ENCODE measurements at regions not wholly inside any gene's neighbourhood (a gene's known extent, or its start where the extent isn't known, plus 50 kb on each side); places are given as distances from the start of the nearest gene placed in this dataset.
A peak's percentile ranks its signal among the peaks of the same experiment; 100 is the strongest.
"Not testable (repeated sequence)": the region's sequence is repeated elsewhere in the genome, so short reads cannot be mapped to it uniquely, and the experiment has no call there.

DNA sequence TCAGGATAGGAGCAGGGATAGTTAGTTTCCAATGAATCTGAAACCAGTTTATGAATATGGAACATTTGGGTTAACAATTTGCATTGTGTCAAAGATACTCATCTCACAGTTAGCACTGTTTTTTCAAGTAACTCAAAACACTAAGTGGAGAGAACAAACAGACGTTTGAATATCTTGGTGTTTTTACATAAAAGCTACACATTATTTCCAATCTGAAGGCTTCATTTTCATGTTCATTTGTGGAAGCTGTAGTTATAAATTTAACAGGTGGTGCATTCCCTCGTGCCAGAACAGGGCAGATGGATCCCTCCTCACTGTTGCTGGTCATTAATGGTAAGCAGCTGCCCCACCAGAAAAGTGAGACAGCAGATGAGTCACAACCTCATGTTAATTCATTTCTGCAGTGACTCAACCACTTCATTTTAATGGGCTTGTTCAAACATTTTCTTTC, 286.9 kb downstream of the TMX3 start:
- peak; percentile 95 for ATAC-seq

DNA sequence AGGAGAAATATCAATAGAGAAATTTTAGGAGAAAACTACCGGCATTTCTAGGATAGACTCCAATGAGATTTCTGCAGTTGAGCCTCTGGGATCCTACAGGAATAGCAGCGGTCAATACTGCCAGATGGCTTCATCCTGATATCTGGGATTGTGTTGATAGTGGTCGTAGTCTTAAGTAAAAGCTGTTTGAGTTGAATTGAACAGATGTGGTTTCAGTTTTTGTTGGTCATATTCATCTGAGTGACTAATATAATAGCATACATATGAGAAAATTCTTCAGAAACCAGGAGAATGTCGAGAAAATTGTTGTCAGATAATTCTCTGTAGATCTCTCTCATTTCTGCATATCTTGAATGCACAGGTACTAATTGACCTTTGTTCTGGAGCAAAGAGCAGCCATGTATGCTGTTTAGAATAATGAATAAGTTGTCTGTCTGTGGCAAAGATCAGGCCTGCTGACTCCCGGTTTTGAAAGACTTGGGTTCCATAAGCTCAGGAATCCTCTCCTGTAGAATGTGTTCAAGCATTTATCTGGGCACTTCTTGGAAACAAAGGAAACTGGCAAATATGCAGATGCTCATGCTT, 288.1 kb downstream of the TMX3 start:
- ATAC-seq: no peak

DNA sequence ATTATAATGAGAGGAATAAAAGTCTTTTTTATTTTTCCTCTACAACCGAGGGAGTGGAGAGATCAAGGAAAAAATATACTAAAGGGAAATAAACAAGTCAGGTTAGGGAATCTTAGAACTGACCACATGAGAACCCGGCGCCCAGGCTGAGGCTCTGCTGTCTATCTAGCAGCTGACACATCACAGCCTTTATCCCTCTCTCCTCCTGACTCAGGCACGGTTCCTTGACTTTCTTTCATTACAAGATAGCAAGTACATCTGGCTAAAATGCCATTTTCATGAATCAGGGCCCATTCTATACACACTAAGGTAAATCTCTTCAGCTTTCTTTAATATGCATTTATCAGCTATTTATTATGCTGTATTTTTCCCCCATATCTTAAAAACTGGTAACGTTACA, 296.0 kb downstream of the TMX3 start:
- no peak for ATAC-seq

DNA sequence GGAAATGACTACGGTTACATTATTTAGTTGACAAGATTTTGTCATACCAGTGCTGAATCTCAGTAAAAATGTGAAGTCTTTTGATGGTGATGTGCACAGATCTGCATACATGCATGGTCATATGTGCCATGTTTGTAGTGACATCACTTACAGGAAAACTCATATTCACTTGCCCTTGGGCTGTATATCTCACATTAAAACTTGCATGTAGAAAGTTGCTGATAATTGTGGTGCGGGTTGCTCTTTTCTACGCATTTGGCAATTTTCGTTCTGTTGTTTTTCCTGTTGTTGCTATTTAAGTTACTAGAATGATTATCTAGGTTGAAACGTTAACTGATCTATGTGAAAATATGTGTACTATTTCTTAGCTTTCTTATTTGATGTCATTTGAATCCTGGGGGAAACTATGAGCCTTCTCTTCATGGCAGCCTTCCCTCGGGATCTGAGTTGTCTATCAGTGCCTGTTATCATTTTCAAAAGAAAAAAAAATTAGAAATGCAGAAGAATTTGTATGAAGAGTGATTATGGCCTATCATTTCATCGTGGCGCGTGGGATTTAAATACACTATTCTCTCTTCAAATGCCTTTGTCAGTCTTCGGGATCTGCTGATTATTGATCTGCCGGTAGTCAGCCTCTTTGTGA, 296.6 kb downstream of the TMX3 start:
- ATAC-seq: no peak

DNA sequence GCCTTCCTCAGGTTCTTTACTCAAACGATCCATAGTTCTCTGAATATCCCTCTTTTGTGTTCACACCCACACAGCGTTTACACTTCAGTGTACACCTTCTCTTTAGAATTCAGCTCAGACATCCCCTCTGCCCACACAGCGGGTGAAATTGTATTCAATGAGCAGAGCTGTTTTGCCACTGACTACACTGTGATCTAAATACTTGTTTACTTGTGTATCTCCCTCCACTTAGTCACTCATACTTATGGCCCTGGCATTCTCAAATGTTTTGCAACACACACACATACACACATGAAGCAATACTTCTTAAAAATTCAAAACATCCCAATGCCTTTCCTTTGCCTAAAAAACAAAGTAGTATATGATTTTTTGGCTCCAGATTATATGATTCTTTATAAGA, 297.1 kb downstream of the TMX3 start:
- ATAC-seq: no peak

DNA sequence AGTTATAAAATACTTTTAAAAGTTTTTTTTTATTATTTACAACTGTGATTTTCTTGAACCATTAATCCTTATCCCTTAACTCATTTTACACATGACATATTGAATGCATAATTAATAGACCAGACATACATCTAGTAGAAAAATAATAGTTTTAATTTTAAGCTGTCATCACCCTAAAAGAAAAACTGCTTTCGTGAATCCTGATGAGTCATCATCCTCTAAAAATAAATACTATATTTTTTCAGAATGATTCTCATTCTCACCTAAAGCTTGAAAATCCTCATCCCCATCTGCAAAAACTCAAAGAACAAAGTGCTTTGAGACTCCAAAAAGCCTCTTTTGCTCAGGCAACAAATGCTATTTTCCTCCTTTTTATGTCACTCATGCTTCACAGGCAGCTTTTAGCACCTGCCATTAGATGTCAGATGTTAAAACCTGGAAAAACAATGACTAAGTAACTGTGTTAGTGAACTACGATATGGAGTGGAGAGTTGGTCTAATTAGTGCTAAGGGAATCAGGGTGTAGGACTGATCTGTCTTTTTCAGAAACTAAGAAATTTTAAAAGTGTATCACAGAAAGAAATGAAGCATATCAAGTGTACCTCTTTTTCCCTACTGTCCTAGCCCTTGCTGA, 297.6 kb downstream of the TMX3 start:
- no peak for ATAC-seq

DNA sequence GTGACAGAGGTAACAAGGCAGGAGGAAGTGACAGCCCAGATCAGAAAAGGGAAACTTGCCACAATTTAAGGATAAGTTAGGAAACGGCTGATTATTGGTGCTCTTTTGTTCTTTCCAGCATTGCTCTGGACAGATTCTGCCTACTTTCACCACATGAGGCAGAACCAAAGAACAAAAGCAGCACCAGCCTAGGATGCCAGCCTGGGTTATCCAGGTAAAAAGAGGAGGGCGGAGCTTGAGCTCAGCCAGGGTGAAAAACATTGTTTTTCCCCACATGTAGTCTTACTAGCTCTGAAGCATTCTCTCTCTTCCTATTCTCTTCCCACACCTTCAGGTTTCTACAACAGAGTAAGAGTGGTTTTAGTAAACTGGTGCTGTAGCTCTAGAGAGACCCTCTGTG, 300.5 kb downstream of the TMX3 start:
- ATAC-seq: no peak

DNA sequence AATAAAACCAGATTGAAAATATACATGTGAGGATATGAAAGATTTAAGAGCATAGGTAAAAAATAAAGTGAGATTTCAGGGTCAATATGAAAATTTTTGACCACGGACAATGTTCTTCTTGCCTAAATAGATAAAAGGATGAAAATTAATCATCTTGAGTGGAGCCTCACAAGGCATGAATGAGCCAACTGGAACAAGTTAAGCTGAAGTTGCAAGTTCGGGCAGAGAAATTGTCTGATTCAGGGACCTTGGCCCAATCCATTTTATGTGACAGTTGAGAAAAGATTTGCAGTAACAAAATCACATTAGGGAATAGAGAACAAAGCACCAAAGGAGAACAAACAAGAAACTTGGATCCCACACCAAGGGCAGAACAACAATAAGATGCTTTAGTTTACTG, 305.3 kb downstream of the TMX3 start:
- peak; percentile 48 for ATAC-seq

DNA sequence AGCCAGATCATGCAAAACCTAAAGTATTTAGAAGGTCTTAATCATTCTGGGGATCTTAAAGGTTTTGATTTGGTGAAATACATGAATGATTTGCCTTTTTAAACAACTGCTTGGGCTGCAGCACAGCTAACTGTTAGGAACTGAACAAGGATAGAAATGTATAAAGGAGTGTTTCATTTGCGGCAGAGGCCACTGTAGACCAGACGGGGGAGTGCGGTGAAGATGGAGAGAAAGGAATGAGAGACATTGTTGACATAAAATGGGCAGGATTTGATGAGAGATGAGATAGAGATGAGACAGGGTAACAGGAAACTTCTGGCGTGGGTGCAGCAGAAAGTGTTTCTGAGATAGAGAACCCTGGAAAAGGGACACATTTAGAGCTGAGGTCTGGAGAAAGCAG, 308.1 kb downstream of the TMX3 start:
- ATAC-seq: no peak

DNA sequence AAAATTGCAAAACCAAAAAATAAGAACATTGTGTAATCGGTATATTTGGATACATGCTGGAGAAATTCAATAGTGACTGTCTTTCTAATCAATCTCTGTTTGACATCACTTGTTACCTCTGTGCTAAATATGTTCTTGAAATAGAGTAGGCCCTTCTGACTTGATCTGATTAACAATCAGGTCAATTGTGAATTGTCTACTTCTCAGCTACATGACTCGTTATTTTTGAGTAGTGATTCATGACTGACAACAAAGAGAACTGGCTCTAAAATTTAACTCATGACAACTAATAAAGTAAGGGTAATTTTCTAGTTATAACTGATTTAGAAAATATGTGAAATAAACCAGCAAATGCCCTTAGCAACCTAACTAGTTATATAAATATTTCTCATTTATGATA, 312.1 kb downstream of the TMX3 start:
- ATAC-seq: no peak

DNA sequence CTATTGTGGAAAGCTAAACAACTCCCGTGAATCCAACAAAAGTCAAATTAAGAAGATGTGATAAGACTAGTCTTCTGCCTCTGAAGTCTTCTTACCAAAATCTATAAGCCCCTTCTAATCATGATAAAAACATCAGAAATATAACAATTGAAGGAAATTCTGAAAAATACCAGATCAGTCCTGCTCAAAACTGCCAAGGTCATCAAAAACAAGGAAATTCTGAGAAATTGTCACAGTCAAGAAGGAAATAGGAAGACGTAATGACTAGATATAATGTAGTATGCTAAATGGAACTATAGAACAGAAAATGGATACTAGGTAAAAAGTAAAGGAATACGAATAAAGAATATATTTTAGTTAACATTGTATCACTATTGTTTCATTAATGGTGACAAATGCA, 314.0 kb downstream of the TMX3 start:
- ATAC-seq: no peak

DNA sequence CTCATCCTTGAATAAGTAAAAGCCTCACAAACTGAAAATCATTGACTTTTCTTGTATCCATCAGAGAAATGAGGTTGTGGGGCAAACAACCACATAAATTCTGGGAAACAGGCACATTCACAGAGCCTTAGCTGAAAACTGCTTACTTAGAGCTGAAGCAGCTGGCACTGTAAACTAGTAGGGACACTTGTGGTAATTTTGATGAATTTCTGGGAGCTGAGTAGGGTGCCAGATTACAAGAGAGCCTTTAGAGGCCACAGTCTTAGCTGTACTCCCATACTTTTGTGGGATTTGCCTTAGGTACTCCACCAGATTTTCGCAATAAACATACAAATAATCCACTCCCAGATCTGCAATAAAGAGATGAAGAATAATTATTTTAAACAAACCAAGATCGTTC, 315.2 kb downstream of the TMX3 start:
- ATAC-seq: no peak

DNA sequence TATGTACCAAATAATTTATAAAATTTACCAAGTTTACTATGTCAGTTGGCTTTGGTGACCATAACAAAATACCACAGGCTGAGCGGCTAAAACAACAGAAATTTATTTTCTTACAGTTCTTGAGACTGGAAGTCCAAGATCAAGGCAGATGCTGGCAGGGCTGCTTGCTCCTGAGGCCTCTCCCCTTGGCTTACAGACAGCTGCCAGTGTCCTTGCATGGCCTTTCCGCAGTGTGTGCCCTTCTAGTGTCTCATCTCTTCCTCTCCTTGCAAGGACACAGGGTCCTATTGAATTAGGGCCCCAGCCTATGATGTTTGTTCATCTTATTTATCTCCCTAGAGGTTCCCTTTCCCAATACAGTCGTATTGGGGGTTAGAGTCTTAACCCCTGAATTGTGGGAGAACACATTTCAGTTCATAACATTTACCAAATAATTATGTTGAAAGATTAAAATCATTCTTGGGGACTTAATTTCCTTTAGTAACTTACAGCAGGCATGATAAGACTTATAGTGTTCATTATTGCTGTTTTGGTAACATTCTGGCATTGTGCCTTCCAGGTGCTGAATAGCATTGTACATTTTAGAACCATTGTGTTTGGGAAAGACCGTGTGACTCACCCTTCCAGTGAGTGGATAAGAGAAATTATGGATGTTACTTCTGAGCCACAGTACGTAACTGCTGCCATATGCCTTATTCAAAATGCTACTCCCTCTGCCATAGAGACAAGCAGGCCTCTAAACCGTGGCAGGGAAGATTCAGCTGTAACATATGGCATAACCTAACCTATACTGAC, 317.5 kb downstream of the TMX3 start:
- peak; percentile 62 for ATAC-seq

DNA sequence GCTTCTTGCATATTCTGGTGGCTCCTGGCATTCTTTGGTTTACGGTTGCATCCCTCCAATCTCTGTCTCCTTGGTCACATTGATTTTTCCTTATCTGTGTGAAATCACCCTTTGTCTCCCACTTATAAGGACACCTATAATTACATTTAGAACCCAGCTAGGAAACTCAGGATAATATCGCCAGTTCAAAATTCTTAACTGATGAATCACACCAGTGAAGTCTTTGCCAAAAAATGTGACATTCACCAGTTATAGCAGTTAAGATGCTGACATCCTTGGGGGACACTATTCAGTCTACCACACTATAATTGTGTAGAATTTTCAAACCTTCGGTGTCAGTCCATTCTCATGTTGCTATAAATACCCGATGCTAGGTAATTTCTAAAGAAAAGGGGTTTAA, 320.2 kb downstream of the TMX3 start:
- no peak for ATAC-seq

DNA sequence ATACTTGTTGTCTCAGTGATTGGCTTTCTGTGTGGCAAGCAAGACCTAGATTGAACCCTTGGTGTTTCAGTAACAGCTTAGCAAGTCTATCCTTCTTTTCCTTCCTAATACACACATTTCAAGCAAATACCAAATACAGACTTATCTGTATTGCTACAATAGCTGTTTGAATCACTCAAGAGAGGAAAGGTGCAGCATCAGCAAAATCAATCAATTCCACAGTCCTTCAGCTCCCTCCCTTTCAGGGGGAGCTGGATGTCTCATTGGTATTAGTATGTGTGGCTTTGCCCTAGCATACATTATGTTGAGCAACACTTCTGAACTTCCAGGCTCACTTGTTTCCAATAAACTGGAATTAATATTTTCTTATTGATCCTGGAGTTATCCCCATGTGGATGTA, 323.1 kb downstream of the TMX3 start:
- ATAC-seq: no peak

DNA sequence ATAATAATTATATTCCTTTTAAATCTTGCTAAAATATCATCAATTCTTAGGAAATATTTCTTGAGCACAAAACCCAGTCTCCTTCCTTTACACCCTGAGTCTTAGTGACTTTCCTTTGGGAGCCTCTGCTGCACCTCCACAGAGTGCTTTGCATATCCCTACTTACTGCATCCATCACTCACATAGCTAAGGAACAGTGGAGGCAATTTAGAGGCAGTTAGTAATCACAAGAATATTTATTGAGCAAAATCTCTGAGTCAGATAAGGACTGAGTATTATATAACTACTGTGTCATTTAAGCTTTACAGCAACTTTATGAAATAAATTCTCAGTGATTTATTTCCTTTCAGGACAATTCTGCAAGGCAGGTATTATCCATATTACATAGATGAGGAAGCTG, 327.7 kb downstream of the TMX3 start:
- ATAC-seq: no peak

DNA sequence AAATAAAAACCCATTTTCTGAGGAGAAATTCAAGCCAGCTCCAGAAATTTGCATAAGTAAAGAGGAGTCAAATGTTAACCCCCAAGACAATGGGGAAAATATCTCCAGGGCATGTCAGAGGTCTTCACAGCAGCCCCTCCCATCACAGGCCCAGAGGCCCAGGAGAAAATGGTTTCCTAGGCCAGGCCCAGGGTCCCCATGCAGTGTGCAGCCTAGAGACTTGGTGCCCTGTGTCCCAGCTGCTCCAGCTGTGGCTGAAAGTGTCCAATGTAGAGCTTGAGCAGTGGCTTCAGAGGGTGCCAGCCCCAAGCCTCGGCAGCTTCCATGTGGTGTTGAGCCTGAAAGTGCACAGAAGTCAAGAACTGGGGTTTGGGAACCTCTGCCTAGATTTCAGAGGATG, 330.9 kb downstream of the TMX3 start:
- not testable (repeated sequence) for ATAC-seq

DNA sequence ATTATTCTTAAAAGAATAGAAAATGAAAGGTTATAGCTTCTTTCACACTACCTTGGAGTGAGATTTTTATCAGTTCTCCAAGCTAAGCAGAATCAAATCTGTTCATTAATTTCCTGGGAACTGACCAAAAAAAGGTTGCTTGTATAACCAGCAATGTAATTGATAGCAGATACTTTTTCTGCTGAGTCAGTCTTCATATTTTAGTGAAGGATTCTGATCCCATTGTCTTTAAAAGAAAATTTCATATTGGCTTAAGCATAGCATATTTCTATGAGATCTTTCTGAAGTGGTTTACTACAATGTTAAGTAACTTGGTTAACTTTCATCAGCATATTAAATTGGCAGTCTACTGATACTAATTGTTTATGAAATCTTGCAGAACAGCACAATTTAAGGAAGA, 338.0 kb downstream of the TMX3 start:
- no peak for ATAC-seq

DNA sequence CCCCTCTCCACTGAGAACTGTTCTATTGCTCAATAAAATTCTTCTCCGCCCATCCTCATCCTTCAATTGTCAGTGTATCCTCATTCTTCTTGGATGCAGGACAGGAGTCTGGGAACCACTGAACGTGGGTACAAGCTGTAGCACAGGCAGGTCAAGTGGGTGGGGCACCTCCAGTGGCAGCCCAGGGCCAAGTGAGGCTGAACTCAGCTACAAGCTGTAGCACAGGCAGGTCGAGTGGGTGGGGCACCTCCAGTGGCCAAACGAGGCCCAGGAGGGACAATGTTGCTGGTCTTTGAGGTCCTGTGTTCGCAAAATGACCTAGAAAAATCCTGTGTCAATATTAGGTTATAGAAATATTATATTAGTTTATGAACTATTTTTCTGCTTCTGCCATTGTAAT, 352.0 kb downstream of the TMX3 start:
- no peak for ATAC-seq

DNA sequence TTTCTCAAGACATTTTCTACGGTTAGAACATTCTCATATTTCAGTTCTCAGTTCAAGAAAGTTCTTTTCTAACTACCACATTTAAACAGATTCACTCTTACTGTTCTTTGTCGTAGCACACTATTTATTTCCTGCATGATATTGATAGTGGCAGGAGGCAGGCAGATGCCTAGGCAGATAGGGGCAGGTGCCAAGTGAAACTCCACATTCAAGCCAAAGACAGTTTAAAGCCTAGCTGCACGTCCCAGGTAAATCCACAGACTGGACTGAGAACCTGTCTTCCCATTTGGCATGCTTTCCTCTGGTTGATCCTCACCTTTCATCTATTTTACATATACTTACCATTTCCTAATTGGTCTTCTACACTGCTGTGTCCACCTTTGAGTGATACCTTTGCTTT, 359.3 kb downstream of the TMX3 start:
- ATAC-seq: no peak

DNA sequence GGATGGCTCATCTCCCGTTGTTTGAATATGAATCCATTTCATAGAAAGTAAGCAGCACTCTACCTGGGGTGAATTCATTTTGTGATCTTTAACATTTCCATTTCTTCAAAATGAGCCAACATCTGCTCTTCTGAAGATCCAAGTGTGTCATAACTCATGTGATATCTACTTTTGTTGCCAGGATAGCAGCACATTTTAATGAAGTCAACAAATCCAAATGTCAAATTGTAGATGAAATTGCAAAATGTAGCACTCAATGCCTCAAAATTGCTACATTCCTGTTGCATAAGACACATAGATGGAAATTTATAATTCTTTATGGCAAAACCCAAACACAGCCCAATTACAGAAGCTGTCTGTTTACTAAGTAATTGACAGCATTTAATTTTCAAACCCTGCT, 360.7 kb downstream of the TMX3 start:
- no peak for ATAC-seq

DNA sequence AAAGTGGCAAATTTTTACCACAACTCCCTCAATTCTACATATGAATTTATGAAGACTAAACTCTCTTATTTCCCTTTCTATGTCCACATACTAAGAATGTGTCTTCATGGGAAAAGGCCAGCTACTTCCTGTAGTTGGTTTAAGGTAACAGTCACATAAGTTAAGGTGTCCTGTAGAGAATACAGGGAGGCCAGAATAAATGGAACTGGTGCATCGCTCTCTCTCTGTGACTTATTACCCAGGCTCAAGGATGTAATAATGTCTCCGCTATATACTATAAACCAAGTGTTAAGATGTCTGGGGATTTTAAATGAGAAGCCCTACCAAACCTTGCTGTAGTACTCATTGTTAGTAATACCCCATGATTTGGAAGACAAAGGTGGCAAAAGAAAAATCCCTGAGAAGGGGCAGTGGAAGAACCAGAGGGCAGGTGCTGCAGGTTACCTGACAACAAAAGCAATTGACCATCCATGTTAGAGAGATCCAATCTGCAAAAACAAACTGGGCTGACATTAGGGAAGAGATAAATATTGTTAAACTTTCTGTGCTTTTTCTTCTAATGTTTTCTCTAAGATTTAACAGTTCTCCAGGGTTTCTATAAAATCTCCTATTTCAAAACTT, 372.8 kb downstream of the TMX3 start:
- ATAC-seq: no peak

DNA sequence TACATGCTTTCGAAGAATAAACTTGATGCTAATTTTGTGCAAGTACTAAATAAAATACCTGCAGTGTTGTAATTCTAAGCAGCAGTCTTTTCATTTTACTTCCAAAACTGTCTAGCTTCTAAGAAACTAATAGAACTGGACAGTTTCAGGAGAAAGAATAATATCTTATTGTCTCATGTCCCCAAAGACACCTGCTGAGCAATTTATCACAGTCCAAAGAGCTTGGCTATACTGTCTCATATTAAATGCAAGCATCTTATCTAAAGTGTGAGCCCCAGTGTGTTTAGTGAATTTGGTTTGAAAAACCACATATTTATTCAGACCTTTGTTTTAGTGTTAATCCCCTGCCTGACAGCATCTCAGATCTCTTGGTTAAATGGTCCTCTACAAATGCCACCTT, 374.3 kb downstream of the TMX3 start:
- no peak for ATAC-seq
